ENCODE measurements at regions not wholly inside any gene's neighbourhood (a gene's known extent, or its start where the extent isn't known, plus 50 kb on each side); places are given as distances from the start of the nearest gene placed in this dataset.
"Not testable (repeated sequence)": the region's sequence is repeated elsewhere in the genome, so short reads cannot be mapped to it uniquely, and the experiment has no call there.

DNA sequence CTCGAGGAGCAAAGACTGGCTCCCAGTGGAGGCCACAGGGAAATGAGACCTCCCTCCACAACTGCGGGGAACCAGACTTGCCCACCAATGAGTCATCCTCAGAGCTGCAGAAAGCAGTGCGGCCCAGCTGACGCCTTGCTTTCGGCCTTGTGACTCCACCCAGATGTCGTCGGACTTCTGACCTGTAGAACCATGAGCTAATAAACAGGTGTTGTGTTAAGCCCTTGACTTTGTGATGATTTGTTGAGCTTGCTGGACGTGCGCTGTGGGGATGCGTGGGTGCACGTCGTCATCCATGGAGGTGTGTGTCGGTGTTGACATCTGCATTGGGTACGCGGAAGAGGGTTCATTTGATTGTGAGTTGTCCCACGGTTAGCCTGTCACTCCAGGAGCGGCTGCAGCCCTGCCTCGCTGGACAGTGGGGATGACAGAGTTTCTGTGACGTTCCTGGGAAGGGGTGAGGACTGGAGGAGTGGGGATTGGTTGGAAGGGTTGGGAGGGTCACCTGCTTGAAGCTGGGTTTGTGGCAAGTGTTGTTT lies 154.1 kb downstream of the SH3BP4 start:
- H3K27ac Mint-ChIP-seq, result no peak overlapping the region
- ATAC-seq (ENCODE audit: low read depth), result no peak
- H3K9me3 Mint-ChIP-seq, result no peaks in the 10 kb centered on the region
- ChIA-PET CTCF (interaction anchor here (0.6 to 1.7 kb wide), 4 partner anchors 10 to 561 kb away, joined by 3 to 9 read pairs (median 4); no protein-coding TSS in a partner anchor), POLR2A (no interaction called here)
- no peaks in the 10 kb centered on the region for H3K4me1 Mint-ChIP-seq
- H3K4me3 Mint-ChIP-seq, result no peak overlapping the region
- DNase-seq, result no peak
- intact Hi-C loops (cut with micrococcal nuclease), result no loop called here
- H3K27me3 Mint-ChIP-seq, result peaks cover 2% of the 10 kb centered on the region
- TF ChIP-seq, protein P1, sequence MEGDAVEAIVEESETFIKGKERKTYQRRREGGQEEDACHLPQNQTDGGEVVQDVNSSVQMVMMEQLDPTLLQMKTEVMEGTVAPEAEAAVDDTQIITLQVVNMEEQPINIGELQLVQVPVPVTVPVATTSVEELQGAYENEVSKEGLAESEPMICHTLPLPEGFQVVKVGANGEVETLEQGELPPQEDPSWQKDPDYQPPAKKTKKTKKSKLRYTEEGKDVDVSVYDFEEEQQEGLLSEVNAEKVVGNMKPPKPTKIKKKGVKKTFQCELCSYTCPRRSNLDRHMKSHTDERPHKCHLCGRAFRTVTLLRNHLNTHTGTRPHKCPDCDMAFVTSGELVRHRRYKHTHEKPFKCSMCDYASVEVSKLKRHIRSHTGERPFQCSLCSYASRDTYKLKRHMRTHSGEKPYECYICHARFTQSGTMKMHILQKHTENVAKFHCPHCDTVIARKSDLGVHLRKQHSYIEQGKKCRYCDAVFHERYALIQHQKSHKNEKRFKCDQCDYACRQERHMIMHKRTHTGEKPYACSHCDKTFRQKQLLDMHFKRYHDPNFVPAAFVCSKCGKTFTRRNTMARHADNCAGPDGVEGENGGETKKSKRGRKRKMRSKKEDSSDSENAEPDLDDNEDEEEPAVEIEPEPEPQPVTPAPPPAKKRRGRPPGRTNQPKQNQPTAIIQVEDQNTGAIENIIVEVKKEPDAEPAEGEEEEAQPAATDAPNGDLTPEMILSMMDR (IDR thresholded peaks at IDR 0.05), result no peak
- no peaks in the 10 kb centered on the region for H3K36me3 Mint-ChIP-seq (ENCODE audit: low read depth)

DNA sequence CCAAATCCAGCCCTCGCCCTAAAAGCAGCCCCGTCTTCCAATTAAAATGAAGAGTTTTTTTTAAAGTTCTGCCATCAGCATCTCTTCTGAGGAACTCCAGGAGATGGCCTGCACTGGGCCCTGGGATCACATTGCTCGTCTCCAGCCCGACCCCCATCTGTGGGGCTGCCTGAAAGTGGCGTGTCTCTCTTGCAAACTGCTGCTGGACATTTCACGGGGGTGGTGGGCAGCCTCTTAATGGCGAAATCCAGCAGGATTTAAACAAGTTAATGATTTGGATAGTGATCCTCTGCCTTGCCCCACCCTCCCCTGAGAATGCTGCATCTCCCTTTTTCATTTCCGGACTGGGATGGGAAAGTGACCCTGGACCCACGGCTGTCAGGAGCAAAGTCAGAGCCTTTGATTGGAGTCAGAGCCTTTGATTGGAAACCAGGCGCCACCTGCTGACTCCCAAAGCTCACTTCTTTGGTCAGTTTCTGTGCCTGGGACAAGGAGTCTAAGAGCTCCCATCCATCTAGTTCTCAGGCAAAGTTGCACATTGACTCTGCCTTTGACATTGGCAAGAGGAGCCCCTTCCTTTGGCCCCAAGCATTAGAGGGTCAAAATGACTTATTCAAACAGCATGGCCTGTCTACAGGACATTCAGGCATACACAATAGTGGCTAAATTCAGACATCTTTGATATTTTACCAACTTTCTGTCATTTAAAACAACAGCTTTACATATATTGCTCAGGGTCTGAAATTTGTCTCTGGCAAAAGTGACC lies 155.2 kb downstream of the SH3BP4 start:
- Mint-ChIP-seq H3K9me3 (no peaks in the 10 kb centered on the region), H3K36me3 (ENCODE audit: low read depth) (no peaks in the 10 kb centered on the region), H3K4me1 (no peaks in the 10 kb centered on the region), H3K27ac (no peak overlapping the region), H3K4me3 (no peak overlapping the region), H3K27me3 (peaks cover 2% of the 10 kb centered on the region)
- ATAC-seq (ENCODE audit: low read depth) (no peak), DNase-seq (no peak)
- ChIA-PET CTCF (interaction anchor here (0.7 to 1.7 kb wide), 11 partner anchors 8 to 972 kb away, joined by 3 to 10 read pairs (median 3); no protein-coding TSS in a partner anchor), POLR2A (no interaction called here)
- TF ChIP-seq, protein P1 (IDR thresholded peaks at IDR 0.05), result no peak
- intact Hi-C loops (cut with micrococcal nuclease), result loop anchor here (1.0 kb wide), 1 partner anchor 557 kb away; no protein-coding TSS in a partner anchor

- TF ChIP-seq, protein P1 (IDR thresholded peaks at IDR 0.05), result no peak
- H3K27ac Mint-ChIP-seq, result no peak overlapping the region
- no peaks in the 10 kb centered on the region for H3K4me1 Mint-ChIP-seq
- no peaks in the 10 kb centered on the region for H3K9me3 Mint-ChIP-seq
- DNase-seq (no peak), ATAC-seq (ENCODE audit: low read depth) (no peak)
- ChIA-PET CTCF (interaction anchor here (0.7 to 1.7 kb wide), 10 partner anchors 9 to 972 kb away, joined by 3 to 10 read pairs (median 4); no protein-coding TSS in a partner anchor), POLR2A (no interaction called here)
- H3K4me3 Mint-ChIP-seq, result no peak overlapping the region
- intact Hi-C loops (cut with micrococcal nuclease), result loop anchor here (1.0 kb wide), 1 partner anchor 557 kb away; no protein-coding TSS in a partner anchor
- no peaks in the 10 kb centered on the region for H3K36me3 Mint-ChIP-seq (ENCODE audit: low read depth)
- H3K27me3 Mint-ChIP-seq, result peaks cover 2% of the 10 kb centered on the region
These were observed 155.8 kb downstream of the SH3BP4 start for GRCh38 chr2:235107640-235107951.

DNA sequence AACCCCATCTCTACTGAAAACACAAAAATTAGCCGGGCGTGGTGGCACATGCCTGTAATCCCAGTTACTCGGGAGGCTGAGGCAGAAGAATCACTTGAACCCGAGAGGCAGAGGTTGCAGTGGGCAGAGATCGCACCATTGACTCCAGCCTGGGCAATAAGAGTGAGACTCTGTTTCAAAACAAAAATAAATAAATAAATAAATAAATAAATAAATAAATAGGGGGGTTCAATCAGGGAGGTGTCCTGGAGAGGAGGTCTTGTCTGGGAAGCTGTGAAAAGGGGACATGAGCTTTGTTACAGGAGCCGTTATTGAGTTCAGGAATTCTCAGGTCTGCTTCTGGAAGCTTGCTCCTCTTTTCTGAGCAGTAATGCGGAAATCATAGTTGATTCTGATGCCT lies 157.7 kb downstream of the SH3BP4 start:
- DNase-seq; H3K4me1 Mint-ChIP-seq; CTCF ChIA-PET; H3K36me3 Mint-ChIP-seq (ENCODE audit: low read depth); ATAC-seq (ENCODE audit: low read depth); POLR2A ChIA-PET; H3K4me3 Mint-ChIP-seq; H3K27ac Mint-ChIP-seq; intact Hi-C loops (cut with micrococcal nuclease); H3K9me3 Mint-ChIP-seq; H3K27me3 Mint-ChIP-seq: not testable (repeated sequence)

GRCh38 chr2:235112365-235112764 lies 160.5 kb downstream of the SH3BP4 start:
- POLR2A ChIA-PET, result no interaction called here
- no peaks in the 10 kb centered on the region for H3K9me3 Mint-ChIP-seq
- ATAC-seq (ENCODE audit: low read depth) (no peak), DNase-seq (no peak)
- H3K27ac Mint-ChIP-seq, result no peak overlapping the region
- CTCF ChIA-PET, result no interaction called here
- peaks cover 5% of the 10 kb centered on the region for H3K27me3 Mint-ChIP-seq
- no peak overlapping the region for H3K4me3 Mint-ChIP-seq
- intact Hi-C loops (cut with micrococcal nuclease), result no loop called here
- H3K4me1 Mint-ChIP-seq, result no peaks in the 10 kb centered on the region
- no peaks in the 10 kb centered on the region for H3K36me3 Mint-ChIP-seq (ENCODE audit: low read depth)
- TF ChIP-seq, protein P1 (IDR thresholded peaks at IDR 0.05), result no peak
